ENCODE measurements at regions not wholly inside any gene's neighbourhood (a gene's known extent, or its start where the extent isn't known, plus 50 kb on each side); places are given as distances from the start of the nearest gene placed in this dataset.

GRCh38 chr18:48488388-48488850, 50.4 kb upstream of the CTIF start:
- intact Hi-C loops (cut with DNase I) = loop anchor here (2.0 kb wide), 1 partner anchor 50 kb away; the partner anchor contains the start of gene CTIF
- peak; percentile 90 for ATAC-seq
- peak; percentile 72 for DNase-seq (ENCODE audit: missing footprints)

GRCh38 chr18:48486754-48487153, 52.1 kb upstream of the CTIF start:
- intact Hi-C loops (cut with DNase I) = no loop called here
- no peak for ATAC-seq

GRCh38 chr18:48485828-48486405, 52.9 kb upstream of the CTIF start:
- intact Hi-C loops (cut with DNase I) = no loop called here
- ATAC-seq = no peak
- DNase-seq (ENCODE audit: missing footprints) = no peak

More at GRCh38 chr18:48486754-48487153, 52.1 kb upstream of the CTIF start:
- DNase-seq (ENCODE audit: missing footprints) = no peak

- intact Hi-C loops (cut with DNase I) = no loop called here
- ATAC-seq (no peak), DNase-seq (ENCODE audit: missing footprints) (no peak)
These were observed 57.7 kb upstream of the CTIF start for GRCh38 chr18:48481092-48481491.

- no peak for DNase-seq (ENCODE audit: missing footprints)
- ATAC-seq = no peak
- intact Hi-C loops (cut with DNase I) = no loop called here
These were observed 59.3 kb upstream of the CTIF start for GRCh38 chr18:48479531-48479930.

GRCh38 chr18:48477348-48477747, 61.5 kb upstream of the CTIF start:
- DNase-seq (ENCODE audit: missing footprints) (no peak), ATAC-seq (no peak)
- intact Hi-C loops (cut with DNase I) = no loop called here

GRCh38 chr18:48476550-48476917, 62.3 kb upstream of the CTIF start:
- ATAC-seq (no peak), DNase-seq (ENCODE audit: missing footprints) (no peak)
- intact Hi-C loops (cut with DNase I) = loop anchor here (1.0 kb wide), 1 partner anchor 188 kb away; no protein-coding TSS in a partner anchor

- DNase-seq (ENCODE audit: missing footprints) = no peak
- intact Hi-C loops (cut with DNase I) = loop anchor here (1.0 kb wide), 1 partner anchor 188 kb away; no protein-coding TSS in a partner anchor
- peak; percentile 72 for ATAC-seq
These were observed 62.9 kb upstream of the CTIF start for GRCh38 chr18:48475635-48476549.

- intact Hi-C loops (cut with DNase I) = no loop called here
- no peak for ATAC-seq
- DNase-seq (ENCODE audit: missing footprints) = no peak
These were observed 64.6 kb upstream of the ZBTB7C start for GRCh38 chr18:48473816-48474215.

- intact Hi-C loops (cut with DNase I) = no loop called here
- no peak for DNase-seq (ENCODE audit: missing footprints)
- ATAC-seq = no peak
These were observed 63.4 kb upstream of the ZBTB7C start for GRCh38 chr18:48472610-48473009.

- no peak for ATAC-seq
- intact Hi-C loops (cut with DNase I) = no loop called here
- no peak for DNase-seq (ENCODE audit: missing footprints)
These were observed 61.4 kb upstream of the ZBTB7C start for GRCh38 chr18:48470484-48471180.

- no peak for ATAC-seq
- intact Hi-C loops (cut with DNase I) = no loop called here
- DNase-seq (ENCODE audit: missing footprints) = no peak
These were observed 59.0 kb upstream of the ZBTB7C start for GRCh38 chr18:48468151-48468550.

GRCh38 chr18:48467231-48467630, 58.0 kb upstream of the ZBTB7C start:
- no peak for DNase-seq (ENCODE audit: missing footprints)
- intact Hi-C loops (cut with DNase I) = no loop called here
- no peak for ATAC-seq

- DNase-seq (ENCODE audit: missing footprints) (no peak), ATAC-seq (peak; percentile 86)
- intact Hi-C loops (cut with DNase I) = no loop called here
These were observed 53.3 kb upstream of the ZBTB7C start for GRCh38 chr18:48462510-48462909.

- ATAC-seq (no peak), DNase-seq (ENCODE audit: missing footprints) (no peak)
- intact Hi-C loops (cut with DNase I) = no loop called here
These were observed 51.9 kb upstream of the ZBTB7C start for GRCh38 chr18:48460929-48461583.

GRCh38 chr18:48459465-48459864, 50.3 kb upstream of the ZBTB7C start:
- intact Hi-C loops (cut with DNase I) = no loop called here
- DNase-seq (ENCODE audit: missing footprints) (no peak), ATAC-seq (no peak)

- ATAC-seq = no peak
- DNase-seq (ENCODE audit: missing footprints) = no peak
- intact Hi-C loops (cut with DNase I) = no loop called here
These were observed 49.8 kb upstream of the ZBTB7C start for GRCh38 chr18:48459016-48459415.
